K562 (cell line): ENCODE measurements at regions not wholly inside any gene's neighbourhood (a gene's known extent, or its start where the extent isn't known, plus 50 kb on each side); places are given as distances from the start of the nearest gene placed in this dataset.

ENCODE experiments used
- ATAC-seq: fragments of 200-7000 bp; cut with Tn5 transposase; 3 replicates; pipeline ENCODE4 v1.9.1; 2020; ENCODE audit warnings: moderate library complexity
- BruUV-seq: library from RNA; stranded (reverse); fragments of 400-500 nt; replicated peaks from 2 replicates; lab custom pipeline; 2021; lab: Mats Ljungman, UMichigan
- CTCF ChIA-PET: fragments of 300-600 bp; formaldehyde crosslinking; extraction: SDS; loops from one replicate; lab custom pipeline; 2021; ENCODE audit warnings: low intra/inter-chr PET ratio; lab: Yijun Ruan, JAX
- POLR2A ChIA-PET: fragments of 300-600, 350-650 bp; sonication (Branson Sonifier 250); formaldehyde crosslinking; extraction: SDS; loops from one replicate; lab custom pipeline; 2021; ENCODE audit warnings: antibody characterized with exemption, inconsistent platforms; lab: Yijun Ruan, JAX
- DNase-seq, 4 experiments: peaks; one replicate each; pipeline versions ENCODE4 v3.0.0 to v3.0.0-alpha.2; 2011 to 2018; ENCODE audit warnings: low spot score in 3 of 4, mixed read lengths in 3 of 4; ENCODE audit errors: extremely low read depth in 1 of 4
- FAIRE-seq: peaks from 2 replicates; lab custom pipeline; 2011; peaks lifted over from hg19 to GRCh38; lab: Jason Lieb, UNC
- H2AFZ ChIP-seq: 2 replicates; pipeline ENCODE4 v1.6.0; 2011; ENCODE audit warnings: low read depth, low read length, control low read depth, inconsistent platforms
- H3K27ac ChIP-seq: fragments of 200-600 bp; 3 replicates; pipeline ENCODE4 v1.8.0; 2011; ENCODE audit warnings: low read depth, mild to moderate bottlenecking, control low read depth, inconsistent platforms, low read length, moderate library complexity, mixed read lengths; ENCODE audit errors: extremely low read depth
- H3K27me3 ChIP-seq, 2 experiments: fragments of 300-600 bp in 1 of 2; 2 replicates in 1 of 2; 3 replicates in 1 of 2; pipeline versions ENCODE4 v1.6.0 to v1.8.0; 2011; ENCODE audit warnings: inconsistent platforms in 2 of 2, low read length in 2 of 2, mild to moderate bottlenecking in 1 of 2, mixed read lengths in 1 of 2, moderate library complexity in 1 of 2; ENCODE audit not compliant: control insufficient read depth in 2 of 2, insufficient read depth in 2 of 2
- H3K36me3 ChIP-seq: fragments of 300-600 bp; 3 replicates; pipeline ENCODE4 v1.8.0; 2011; ENCODE audit warnings: mild to moderate bottlenecking, low read length, inconsistent platforms; ENCODE audit not compliant: control insufficient read depth, insufficient read depth
- H3K4me1 ChIP-seq, 2 experiments: fragments of 200-600 bp in 1 of 2; replicated peaks in 1 of 2; 2 replicates in 1 of 2; 3 replicates in 1 of 2; pipeline versions ENCODE4 v1.5.1 to v1.8.0; 2011; ENCODE audit warnings: inconsistent platforms in 2 of 2, low read length in 2 of 2, mild to moderate bottlenecking in 1 of 2, mixed read lengths in 1 of 2, moderate library complexity in 1 of 2; ENCODE audit not compliant: control insufficient read depth in 2 of 2, insufficient read depth in 2 of 2
- H3K4me2 ChIP-seq: 2 replicates; pipeline ENCODE4 v1.6.1; 2011; ENCODE audit warnings: low read length, control low read depth, inconsistent platforms, mixed read lengths; ENCODE audit not compliant: insufficient read depth
- H3K4me3 ChIP-seq: fragments of 200-600 bp; sonication (generic), shearing (Covaris generic); 2 replicates; pipeline ENCODE4 v1.5.1; 2016; ENCODE audit warnings: control low read depth, inconsistent platforms
- H3K79me2 ChIP-seq: fragments of 200-600 bp; 3 replicates; pipeline ENCODE4 v1.8.0; 2011; ENCODE audit warnings: low read length, inconsistent platforms; ENCODE audit not compliant: control insufficient read depth, insufficient read depth
- H3K9ac ChIP-seq, 2 experiments: 2 replicates each; pipeline versions ENCODE4 v1.6.0 to v1.6.1; 2011; ENCODE audit warnings: low read depth in 2 of 2, low read length in 2 of 2, control low read depth in 1 of 2, inconsistent platforms in 1 of 2, mild to moderate bottlenecking in 1 of 2, mixed read lengths in 1 of 2; ENCODE audit not compliant: insufficient read depth in 1 of 2
- H3K9me1 ChIP-seq: one replicate; pipeline ENCODE4 v1.6.0; 2011; ENCODE audit warnings: inconsistent platforms, mild to moderate bottlenecking, low read length, moderate library complexity; ENCODE audit not compliant: control insufficient read depth, insufficient read depth
- H3K9me3 ChIP-seq: replicated peaks from 2 replicates; pipeline ENCODE4 v1.5.1; 2011; ENCODE audit warnings: low read depth, low read length, inconsistent platforms; ENCODE audit not compliant: control insufficient read depth, insufficient read depth
- H4K20me1 ChIP-seq: replicated peaks from 2 replicates; pipeline ENCODE4 v1.6.1; 2011; ENCODE audit warnings: low read length, inconsistent platforms, mixed read lengths; ENCODE audit not compliant: control insufficient read depth, insufficient read depth
- EP400 ChIP-seq: fragments of 450-650 bp; IDR thresholded peaks from 2 replicates; pipeline ENCODE4 v1.6.1; 2017; ENCODE audit warnings: antibody characterized with exemption, mild to moderate bottlenecking, moderate library complexity
- HMGN3 ChIP-seq: IDR thresholded peaks from 2 replicates; pipeline ENCODE4 v1.6.1; 2011; ENCODE audit warnings: borderline replicate concordance, low read depth, mild to moderate bottlenecking, mixed read lengths, low read length; ENCODE audit not compliant: insufficient read length; ENCODE audit errors: extremely low read depth
- NR0B1 ChIP-seq: fragments of 450-650 bp; IDR thresholded peaks from one replicate; pipeline ENCODE4 v1.6.1; 2018; ENCODE audit warnings: mild to moderate bottlenecking, moderate library complexity; ENCODE audit not compliant: partially characterized antibody
- SMARCE1 ChIP-seq: fragments of 450-650 bp; IDR thresholded peaks from 2 replicates; pipeline ENCODE4 v1.7.1; 2016; ENCODE audit warnings: mild to moderate bottlenecking
- TEAD2 ChIP-seq: fragments of 450-650 bp; IDR thresholded peaks from 2 replicates; pipeline ENCODE4 v1.6.1; 2016; ENCODE audit warnings: missing genetic modification characterization, control low read depth, missing compliant biosample characterization
- ZNF197 ChIP-seq: fragments of 200-800 bp; sonication (Bioruptor generic); IDR thresholded peaks from 2 replicates; pipeline ENCODE4 v1.6.1; 2016; ENCODE audit warnings: low read depth, missing genetic modification characterization, missing compliant biosample characterization
- ZNF232 ChIP-seq: sonication (generic); formaldehyde crosslinking; IDR thresholded peaks from 2 replicates; pipeline ENCODE4 v1.8.0; 2022; ENCODE audit warnings: mild to moderate bottlenecking, missing genetic modification reagents
- WGBS: fragments of 100-300 bp; shearing (Covaris generic); methylation state at CpG from one replicate; pipeline ENCODE4 v1.1.6; 2016; ENCODE audit warnings: low coverage, mixed read lengths; ENCODE audit not compliant: insufficient coverage; ENCODE audit errors: missing lambda C conversion rate; 5-methylcytosine and 5-hydroxymethylcytosine counted together
- in situ Hi-C: fragments of 300-500 bp; cut with MboI; formaldehyde crosslinking; loops from 4 replicates; pipeline ENCODE4 v1.15.0; 2018; ENCODE audit warnings: inconsistent platforms, mixed read lengths
- intact Hi-C: fragments of 100-400 bp; cut with micrococcal nuclease; formaldehyde crosslinking; loops from 2 replicates; pipeline ENCODE4 v1.14.2; 2022
- TF ChIP-seq, protein P1 (sequence below): fragments of 250-450 bp; sonication (Bioruptor Pico); IDR thresholded peaks from 2 replicates; pipeline ENCODE4 v1.8.0; 2022; ENCODE audit warnings: moderate library complexity, mild to moderate bottlenecking, inconsistent platforms

GRCh38 chr10:10786109-10787090 is 231.3 kb upstream of the CELF2 start:
- CTCF ChIA-PET: no interaction called here
- in situ Hi-C loops: no loop called here

GRCh38 chr10:10787586-10787985 is 230.1 kb upstream of the CELF2 start:
- intact Hi-C loops: no loop called here
- no TSS peak for BruUV-seq
- Histone ChIP-seq H3K4me1 (no peaks in the 10 kb centered on the region), H4K20me1 (no peaks in the 10 kb centered on the region), H3K27ac (no peak overlapping the region), H3K27me3 (no peaks in the 10 kb centered on the region), H3K9me1 (no peaks in the 10 kb centered on the region), H3K9ac (no peak overlapping the region), H3K9me3 (no peaks in the 10 kb centered on the region), H3K36me3 (no peaks in the 10 kb centered on the region), H3K79me2 (no peaks in the 10 kb centered on the region), H3K4me2 (no peak overlapping the region), H2AFZ (no peak overlapping the region), H3K4me3 (no peak overlapping the region)
- no peak for ATAC-seq
- CTCF ChIA-PET: no interaction called here
- WGBS: 0% methylated on average over 4 of the region's 4 CpGs
- DNase-seq: no peak
- POLR2A ChIA-PET: interaction anchor here (1.1 kb wide), 1 partner anchor 10 kb away, joined by 3 read pairs; no protein-coding TSS in a partner anchor
- FAIRE-seq: no peak
- in situ Hi-C loops: no loop called here
- TF ChIP-seq TEAD2 (tag) (no peak), EP400 (no peak), NR0B1 (no peak)

More at GRCh38 chr10:10786109-10787090, 231.3 kb upstream of the CELF2 start:
- no peak for ATAC-seq
- Histone ChIP-seq H3K79me2 (no peaks in the 10 kb centered on the region), H4K20me1 (no peaks in the 10 kb centered on the region), H3K27me3 (no peaks in the 10 kb centered on the region), H3K4me2 (no peak overlapping the region), H3K4me1 (no peaks in the 10 kb centered on the region), H3K9me3 (no peaks in the 10 kb centered on the region)
- POLR2A ChIA-PET: no interaction called here
- intact Hi-C loops: no loop called here
- no peak for DNase-seq
- no peak for FAIRE-seq
- 3% methylated on average over 7 of the region's 7 CpGs for WGBS
- no TSS peak for BruUV-seq
- no peak for TF ChIP-seq ZNF232 (CRISPR knock-in tag)
- no peak for TF ChIP-seq HMGN3
- TF ChIP-seq, protein P1, sequence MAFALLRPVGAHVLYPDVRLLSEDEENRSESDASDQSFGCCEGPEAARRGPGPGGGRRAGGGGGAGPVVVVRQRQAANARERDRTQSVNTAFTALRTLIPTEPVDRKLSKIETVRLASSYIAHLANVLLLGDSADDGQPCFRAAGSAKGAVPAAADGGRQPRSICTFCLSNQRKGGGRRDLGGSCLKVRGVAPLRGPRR (CRISPR knock-in tag): no peak
- no peak for TF ChIP-seq ZNF197
- no peak for TF ChIP-seq SMARCE1
- TF ChIP-seq, all 486 proteins: peak for 0
- no peaks in the 10 kb centered on the region for H3K36me3 ChIP-seq
- no peak overlapping the region for H3K9ac ChIP-seq
- no peak overlapping the region for H2AFZ ChIP-seq
- no peak overlapping the region for H3K4me3 ChIP-seq
- no peaks in the 10 kb centered on the region for H3K9me1 ChIP-seq
- no peak overlapping the region for H3K27ac ChIP-seq
